ENCODE measurements at regions not wholly inside any gene's neighbourhood (a gene's known extent, or its start where the extent isn't known, plus 50 kb on each side); places are given as distances from the start of the nearest gene placed in this dataset.

- Histone ChIP-seq H3K9ac (replicated peaks in 1 of 4; ENCODE audit: extremely low read depth in 1 of 4, low read depth in 3 of 4, low read length in 3 of 4) (no peak overlapping the region), H3K4me3 (ENCODE audit: extremely low read depth in 1 of 4, insufficient read depth in 2 of 4, low read depth in 3 of 4, low read length in 4 of 4) (no peak overlapping the region), H3K9me3 (ENCODE audit: insufficient read depth in 2 of 2, low read depth in 1 of 2, low read length in 1 of 2) (peaks cover 38 to 52% of the 10 kb centered on the region in 2 experiments), H3K56ac (replicated peaks; ENCODE audit: insufficient read length, low read depth, low read length) (no peak overlapping the region), H4K5ac (ENCODE audit: insufficient read length, low read depth, low read length) (no peak overlapping the region), H4K8ac (ENCODE audit: extremely low read depth, insufficient read depth, low read length) (no peak overlapping the region), H2BK15ac (ENCODE audit: low read length) (no peak overlapping the region), H2BK20ac (ENCODE audit: low read length) (no peak overlapping the region), H2AFZ (ENCODE audit: low read length) (no peak overlapping the region), H3K79me1 (ENCODE audit: low read depth, low read length) (no peaks in the 10 kb centered on the region), H3K4ac (replicated peaks; ENCODE audit: insufficient read length, low read depth, low read length) (no peak overlapping the region), H4K20me1 (replicated peaks in 1 of 2; ENCODE audit: control insufficient read depth in 1 of 2, insufficient read depth in 2 of 2, low read length in 2 of 2) (no peaks in the 10 kb centered on the region), H2AK5ac (ENCODE audit: low read depth, low read length) (no peak overlapping the region), H3K23ac (ENCODE audit: insufficient read length) (no peak overlapping the region), H2BK5ac (ENCODE audit: low read depth, low read length) (no peak overlapping the region), H3K79me2 (ENCODE audit: control insufficient read depth in 1 of 2, insufficient read depth in 2 of 2, low read length in 2 of 2) (no peaks in the 10 kb centered on the region), H3K4me2 (ENCODE audit: insufficient read depth in 1 of 2, low read depth in 2 of 2, low read length in 2 of 2) (no peak overlapping the region), H3K4me1 (replicated peaks in 1 of 4; ENCODE audit: control insufficient read depth in 3 of 4, insufficient read depth in 4 of 4, low read length in 3 of 4) (no peaks in the 10 kb centered on the region), H3K36me3 (ENCODE audit: control insufficient read depth in 2 of 4, insufficient read depth in 4 of 4, low read length in 3 of 4) (no peaks in the 10 kb centered on the region), H3K27me3 (replicated peaks in 1 of 4; ENCODE audit: control insufficient read depth in 3 of 4, extremely low read depth in 1 of 4, insufficient read depth in 3 of 4, low read length in 3 of 4) (no peaks in the 10 kb centered on the region), H2BK12ac (ENCODE audit: low read depth, low read length) (no peak overlapping the region), H2BK120ac (replicated peaks; ENCODE audit: low read depth, low read length) (no peak overlapping the region), H4K91ac (replicated peaks; ENCODE audit: insufficient read length, low read length) (no peak overlapping the region), H3K27ac (ENCODE audit: low read depth, low read length) (no peak overlapping the region), H3K14ac (ENCODE audit: insufficient read length) (no peak overlapping the region), H3K23me2 (ENCODE audit: low read depth, low read length) (no peaks in the 10 kb centered on the region), H3K18ac (ENCODE audit: extremely low read depth, low read length) (no peak overlapping the region)
- 78% methylated on average over 6 of the region's 6 CpGs; no CpG with 5 or more reads in 1 of the 2 experiments for WGBS, 2 experiments (ENCODE audit: extremely low coverage in 1 of 2, insufficient coverage in 1 of 2, insufficient read length in 1 of 2, insufficient replicate concordance in 2 of 2, low coverage in 1 of 2, low lambda C conversion rate in 2 of 2, missing lambda C conversion rate in 1 of 2)
- no peak for DNase-seq (ENCODE audit: low read depth in 1 of 2, low spot score in 2 of 2)
- no peak for TF ChIP-seq HDAC6 (IDR thresholded peaks at IDR 0.05; ENCODE audit: low read depth, low read length)
- TF ChIP-seq SIX5 (IDR thresholded peaks at IDR 0.05; ENCODE audit: low read depth, low read length) = no peak
- TF ChIP-seq CTBP2 (IDR thresholded peaks at IDR 0.05; ENCODE audit: borderline replicate concordance, insufficient read depth, insufficient read length, low read length) = no peak
- no peak for TF ChIP-seq PHF8 (conservative IDR thresholded peaks at IDR 0.05; ENCODE audit: low read depth, low read length)
- no peak for TF ChIP-seq JUN (IDR thresholded peaks at IDR 0.05; ENCODE audit: low read depth, low read length)
- no peak for TF ChIP-seq NANOG (IDR thresholded peaks at IDR 0.05; ENCODE audit: insufficient read depth, low read depth, low read length, poor library complexity, severe bottlenecking)
- no peak for TF ChIP-seq NRF1 (IDR thresholded peaks at IDR 0.05; ENCODE audit: low read depth, low read length)
- TF ChIP-seq POU5F1 (IDR thresholded peaks at IDR 0.05; ENCODE audit: low read depth, low read length) = no peak
- ChIA-PET CTCF (ENCODE audit: partially characterized antibody) (interaction anchor here (0.6 kb wide), 1 partner anchor 1288 kb away, joined by 3 read pairs; no protein-coding TSS in a partner anchor), POLR2A (ENCODE audit: partially characterized antibody) (interaction anchor here (0.7 kb wide), 1 partner anchor 704 kb away, joined by 4 read pairs; no protein-coding TSS in a partner anchor)
- FAIRE-seq = no peak
Observed at GRCh38 chr18:72637299-72637698, 93.2 kb upstream of the CBLN2 start.
